HG03025 (cell line): ENCODE measurements at regions not wholly inside any gene's neighbourhood (a gene's known extent, or its start where the extent isn't known, plus 50 kb on each side); places are given as distances from the start of the nearest gene placed in this dataset.
"Not testable (repeated sequence)": the region's sequence is repeated elsewhere in the genome, so short reads cannot be mapped to it uniquely, and the experiment has no call there.

Experiments used
- ATAC-seq: cut with Tn5 transposase; IDR thresholded peaks from one replicate; pipeline ENCODE4 v1.9.1; 2021; ENCODE audit warnings: mild to moderate bottlenecking, moderate library complexity; ENCODE audit not compliant: unreplicated experiment, low FRiP score

DNA sequence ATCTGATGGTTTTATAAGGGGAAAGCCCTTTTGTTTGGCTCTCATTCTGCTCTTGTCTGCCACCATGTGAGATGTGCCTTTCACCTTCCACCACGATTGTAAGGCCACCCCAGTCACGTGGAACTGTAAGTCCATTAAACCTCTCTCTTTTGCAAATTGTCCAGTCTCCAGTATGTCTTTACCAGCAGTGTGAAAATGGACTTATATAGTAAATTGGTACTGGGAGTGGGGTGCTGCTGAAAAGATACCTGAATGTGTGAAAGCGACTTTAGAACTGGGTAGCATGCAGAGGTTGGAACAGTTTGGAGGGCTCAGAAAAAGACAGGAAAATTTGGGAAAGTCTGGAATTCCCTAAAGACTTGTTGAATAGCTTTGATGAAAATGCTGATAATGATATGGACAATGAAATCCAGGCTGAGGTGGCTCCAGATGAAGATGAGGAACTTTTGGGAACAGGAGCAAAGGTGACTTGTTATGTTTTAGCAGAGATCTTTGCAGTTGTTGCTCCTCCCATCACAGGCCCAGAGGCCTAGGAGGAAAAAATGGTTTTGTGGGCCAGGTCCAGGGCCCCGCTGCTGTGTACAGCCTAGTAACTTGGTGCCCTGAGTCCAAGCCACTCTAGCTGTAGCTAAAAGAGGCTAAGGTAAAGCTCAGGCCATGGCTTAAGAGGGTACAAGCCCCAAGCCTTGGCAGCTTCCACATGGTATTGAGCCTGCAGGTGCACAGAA, 275.7 kb upstream of the NPSR1 start:
- ATAC-seq, result no peak

DNA sequence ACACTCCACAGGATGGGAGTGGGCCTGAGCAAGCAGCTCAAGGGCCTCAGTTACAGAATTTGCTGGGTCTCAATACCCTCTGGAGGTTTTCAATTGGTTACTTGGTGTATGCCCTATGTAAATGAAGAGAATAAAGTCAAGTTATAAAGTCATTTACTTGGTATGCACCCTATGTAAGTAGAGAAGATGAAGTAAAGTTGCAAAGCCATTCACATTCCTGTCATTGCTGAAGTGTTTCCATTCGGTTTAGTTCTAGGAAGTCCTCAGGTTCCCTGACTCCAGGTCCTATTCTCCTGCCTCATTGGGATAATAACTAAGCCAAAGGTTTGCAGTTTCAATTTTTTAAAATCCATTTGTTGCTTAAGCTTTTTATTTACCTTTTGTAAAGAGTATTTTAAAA, 272.6 kb upstream of the NPSR1 start:
- ATAC-seq, result no peak

DNA sequence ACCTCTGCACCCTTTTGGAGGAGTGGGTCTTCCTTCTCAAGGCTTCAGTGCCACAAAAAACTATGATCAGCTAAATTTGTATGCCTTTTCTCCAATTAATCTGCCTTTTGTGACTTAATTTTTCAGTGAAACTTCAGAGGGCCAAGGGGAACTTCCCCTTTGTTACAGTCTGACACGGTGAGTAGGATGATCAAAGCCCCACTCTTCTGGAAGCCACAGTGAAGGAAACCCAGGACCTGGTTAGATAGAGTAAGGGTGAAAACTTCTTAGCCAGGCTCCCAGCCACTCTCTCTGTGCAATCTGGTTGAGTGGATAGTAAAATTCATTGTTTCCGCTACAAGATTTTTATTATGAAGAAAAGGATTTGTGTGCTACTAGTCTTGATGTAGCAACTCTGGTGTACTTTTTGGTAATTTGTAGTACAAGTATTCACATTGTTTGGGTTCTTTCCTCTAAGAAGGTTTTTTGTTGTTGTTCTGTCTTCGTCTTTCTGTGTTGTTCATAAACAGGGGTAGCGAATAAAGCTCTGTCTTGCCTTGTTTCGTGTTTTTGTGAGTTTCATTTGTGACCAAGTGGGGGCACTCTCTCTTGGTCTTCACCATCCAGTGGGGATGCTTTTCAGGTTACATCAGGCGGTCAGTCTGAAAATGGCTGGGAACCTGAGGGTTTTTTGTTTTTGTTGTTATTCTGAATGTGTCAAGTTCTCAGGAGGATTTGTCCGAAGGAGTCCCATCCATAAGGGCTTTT, 268.5 kb upstream of the NPSR1 start:
- ATAC-seq, result no peak

GRCh38 chr7:34390103-34390502, 267.9 kb upstream of the NPSR1 start:
- no peak for ATAC-seq

DNA sequence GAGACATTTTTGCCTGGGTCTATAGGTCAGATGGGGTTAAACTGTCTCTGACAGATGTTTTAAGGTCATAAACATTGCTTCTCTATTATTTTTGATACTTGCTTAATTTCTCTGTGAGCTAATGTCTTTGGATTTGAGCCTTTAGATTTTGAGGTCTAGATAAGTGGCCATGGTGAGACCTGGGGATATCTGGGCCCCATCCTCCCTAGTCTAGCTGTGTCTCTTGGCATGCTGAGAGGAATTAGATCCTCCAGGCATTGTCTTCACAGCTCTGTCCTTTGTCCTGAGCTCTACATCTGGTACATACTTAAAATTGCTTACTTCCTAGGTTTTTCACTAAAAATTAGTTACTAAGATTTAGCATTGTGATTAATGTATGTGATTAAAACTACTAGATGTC, 265.0 kb upstream of the NPSR1 start:
- ATAC-seq, result no peak

- ATAC-seq, result no peak
These were observed 261.5 kb upstream of the NPSR1 start for GRCh38 chr7:34396437-34397064.

DNA sequence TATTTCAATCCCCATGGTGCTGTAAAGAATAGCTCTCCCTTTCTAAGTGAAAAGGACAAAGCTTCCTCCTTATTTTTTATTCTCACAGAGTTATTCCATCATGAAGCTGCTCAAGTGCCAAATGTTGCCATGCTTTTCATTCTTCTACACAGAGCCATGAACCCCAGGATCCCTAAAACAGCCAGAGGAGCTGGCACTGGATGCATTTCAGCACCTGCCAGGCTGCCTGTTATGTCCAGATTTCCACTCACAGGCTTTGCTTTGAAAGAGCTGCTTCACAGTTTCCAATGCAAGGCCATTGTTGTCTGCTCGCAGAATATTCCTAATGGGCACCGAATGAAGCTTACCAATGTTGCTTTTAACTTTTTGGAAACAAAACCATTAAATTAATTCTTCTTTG, 256.2 kb upstream of the NPSR1 start:
- no peak for ATAC-seq

DNA sequence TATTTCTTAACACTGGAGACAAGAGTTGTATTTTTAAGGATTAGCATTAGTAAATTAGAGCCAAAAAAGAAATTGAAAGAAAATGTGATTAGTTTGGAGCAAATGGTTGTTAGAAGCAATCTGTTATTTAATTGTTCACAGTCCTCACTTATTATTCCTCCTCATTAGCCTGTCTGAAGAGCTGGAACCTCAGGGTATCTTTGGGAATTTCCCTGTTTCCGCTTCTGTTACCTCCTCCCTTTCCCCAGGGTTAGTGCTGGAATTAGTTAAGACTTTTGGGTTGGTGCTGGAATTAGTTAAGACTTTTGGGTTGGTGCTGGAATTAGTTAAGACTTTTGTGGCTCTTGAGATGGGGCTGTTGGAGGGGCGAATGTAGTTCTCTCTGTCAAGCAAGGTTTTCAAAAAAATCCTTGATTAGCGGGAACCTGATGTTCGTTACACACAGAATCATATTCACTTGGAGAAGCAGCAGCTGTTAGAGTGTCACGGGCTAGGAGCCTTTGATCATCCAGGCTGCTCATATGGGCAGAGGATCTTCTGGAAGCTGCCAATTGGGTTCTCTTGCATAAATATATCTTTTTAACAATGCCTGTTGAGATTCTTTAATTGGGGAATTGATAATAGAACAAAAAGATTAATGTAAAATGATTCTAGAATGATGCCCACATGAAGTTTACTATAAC, 251.0 kb upstream of the NPSR1 start:
- no peak for ATAC-seq

DNA sequence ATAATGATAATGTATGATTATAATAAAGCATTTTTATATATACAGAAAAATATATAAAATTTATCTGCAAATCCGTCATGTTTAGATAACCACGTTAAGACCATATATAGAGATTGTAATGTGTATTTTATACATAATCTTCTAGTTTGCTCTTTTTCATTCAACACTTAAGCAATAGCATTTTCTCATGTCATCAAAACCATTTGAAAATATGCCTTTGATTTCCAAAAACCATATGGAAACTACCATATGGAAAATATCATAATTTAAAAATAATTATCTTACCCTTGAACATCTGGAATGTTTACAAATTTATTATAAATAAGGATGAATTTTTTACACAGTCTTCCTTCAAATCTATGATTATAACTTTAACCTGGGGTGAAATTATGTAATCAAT, 250.4 kb upstream of the NPSR1 start:
- ATAC-seq, result no peak

DNA sequence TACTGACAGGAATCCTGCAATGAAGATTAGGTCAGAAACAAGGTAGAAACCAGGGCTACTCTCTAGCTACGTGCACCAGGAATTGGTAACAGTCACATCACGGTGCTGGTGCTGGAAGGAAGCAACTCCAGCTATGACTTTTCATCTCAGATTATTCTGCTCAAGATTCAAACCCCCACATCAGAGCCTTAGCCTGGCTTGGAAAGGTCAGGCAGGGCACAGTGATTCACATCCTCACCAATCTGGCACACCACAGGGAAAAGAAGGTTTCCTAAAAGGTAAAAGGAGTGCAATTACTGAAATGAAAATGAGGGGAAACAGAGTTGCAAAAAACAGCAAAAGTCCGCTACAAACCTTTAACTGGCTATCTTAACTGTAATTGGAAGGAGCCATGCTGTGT, 240.2 kb upstream of the NPSR1 start:
- no peak for ATAC-seq

GRCh38 chr7:34421526-34421925, 236.5 kb upstream of the NPSR1 start:
- no peak for ATAC-seq

- no peak for ATAC-seq
These were observed 232.8 kb upstream of the NPSR1 start for GRCh38 chr7:34425194-34425593.

DNA sequence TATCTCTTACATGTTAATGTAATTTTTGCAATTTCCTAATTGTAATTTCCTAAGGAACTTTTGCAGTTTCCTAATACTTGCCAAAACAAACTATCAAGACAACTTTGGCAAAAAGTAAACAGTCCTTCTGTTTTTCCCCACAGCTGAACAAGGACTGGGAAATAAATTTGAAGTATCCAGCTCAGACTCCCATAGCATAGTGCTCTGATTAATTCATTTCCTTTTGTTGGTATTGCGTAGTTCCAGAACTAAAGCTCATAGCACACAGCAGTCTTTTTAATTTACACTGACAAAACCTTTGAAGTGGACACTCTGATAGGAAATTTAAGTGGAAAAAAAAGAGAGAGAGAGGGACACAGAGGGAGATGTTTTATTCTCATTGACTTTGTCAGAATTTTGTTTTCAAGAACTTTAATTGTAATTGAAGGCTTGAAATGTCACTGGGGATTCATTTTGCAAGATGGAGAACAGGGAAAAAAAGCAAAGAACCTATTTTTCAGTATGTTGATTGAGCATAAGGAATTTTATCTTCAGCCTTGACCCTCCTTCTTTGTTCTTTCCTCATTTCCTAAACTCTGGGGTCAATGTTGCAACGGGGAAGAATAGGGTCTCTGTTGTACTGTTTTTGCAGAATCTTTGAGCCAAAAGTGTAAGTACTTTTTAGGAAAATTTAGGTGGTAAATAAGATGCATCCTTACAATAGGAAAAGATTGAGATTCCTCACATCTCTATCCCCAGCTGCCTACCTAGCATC, 232.2 kb upstream of the NPSR1 start:
- no peak for ATAC-seq

GRCh38 chr7:34430456-34430855, 227.6 kb upstream of the NPSR1 start:
- ATAC-seq, result no peak

DNA sequence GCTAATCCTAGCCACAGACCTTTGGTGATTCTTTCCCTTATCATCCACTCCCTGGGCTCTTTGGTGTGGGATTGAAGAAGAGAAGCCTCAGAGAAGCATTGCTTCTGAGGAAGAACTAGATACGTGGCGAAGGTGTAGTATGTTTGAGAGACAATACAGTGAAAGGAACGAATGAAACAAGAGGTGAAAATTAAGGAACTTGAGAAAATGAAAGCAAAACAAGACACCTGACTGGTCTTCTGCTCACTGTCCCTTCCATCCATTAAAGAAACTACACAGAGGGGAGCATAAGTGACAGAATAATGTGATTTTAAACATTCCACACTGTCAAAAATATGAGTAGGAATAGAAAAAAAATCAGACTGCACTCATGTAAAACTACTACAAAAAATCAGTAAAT, 219.6 kb upstream of the NPSR1 start:
- no peak for ATAC-seq

- no peak for ATAC-seq
These were observed 212.4 kb upstream of the NPSR1 start for GRCh38 chr7:34445653-34446052.

DNA sequence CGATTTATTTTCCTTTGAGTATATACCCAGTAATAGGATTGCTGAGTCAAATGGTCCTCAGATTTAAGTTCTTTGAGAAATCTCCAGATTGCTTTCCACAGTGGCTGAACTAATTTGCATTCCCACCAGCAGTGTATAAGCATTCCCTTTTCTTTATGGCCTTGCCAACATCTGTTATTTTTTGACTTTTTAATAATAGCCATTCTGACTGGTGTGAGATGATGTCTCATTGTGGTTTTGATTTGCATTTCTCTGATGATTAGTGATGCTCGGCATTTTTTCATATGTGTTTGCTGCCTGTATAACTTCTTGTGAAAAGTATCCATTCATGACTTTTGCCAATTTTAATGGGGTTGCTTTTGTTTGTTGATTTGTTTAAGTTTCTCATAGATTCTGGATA, 209.5 kb upstream of the NPSR1 start:
- ATAC-seq, result not testable (repeated sequence)

GRCh38 chr7:34449765-34450164, 208.3 kb upstream of the NPSR1 start:
- no peak for ATAC-seq

GRCh38 chr7:34451183-34451582, 206.8 kb upstream of the NPSR1 start:
- no peak for ATAC-seq

GRCh38 chr7:34451923-34452322, 206.1 kb upstream of the NPSR1 start:
- ATAC-seq, result no peak
